ENCODE measurements at regions not wholly inside any gene's neighbourhood (a gene's known extent, or its start where the extent isn't known, plus 50 kb on each side); places are given as distances from the start of the nearest gene placed in this dataset.

DNA sequence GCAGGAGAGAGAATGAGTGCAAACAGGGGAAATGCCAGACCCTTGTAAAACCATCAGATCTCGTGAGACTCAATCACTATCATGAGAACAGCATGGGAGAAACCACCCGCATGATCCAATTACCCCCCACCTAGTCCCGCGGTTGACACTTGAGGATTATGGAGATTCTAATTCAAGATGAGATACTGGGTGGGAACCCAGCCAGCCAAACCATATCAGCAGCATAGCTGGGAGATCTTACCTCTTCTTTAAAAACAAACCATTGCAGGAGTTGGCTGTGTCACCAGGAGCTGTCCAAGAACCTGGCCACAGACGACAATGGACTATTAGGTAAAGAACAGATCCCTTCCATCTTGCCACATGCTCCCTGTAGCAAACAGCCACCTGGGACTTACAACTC lies 422.7 kb downstream of the MATN1 start:
- H3K27me3 Mint-ChIP-seq (ENCODE audit: insufficient read depth) = no peaks in the 10 kb centered on the region
- peaks cover 23% of the 10 kb centered on the region for H3K36me3 ChIP-seq (ENCODE audit: control insufficient read depth, insufficient read depth, low read length)
- H3K4me3 Mint-ChIP-seq = peak overlapping the region; percentile 53
- peaks cover 49% of the 10 kb centered on the region for H3K36me3 Mint-ChIP-seq (ENCODE audit: low read depth)
- H3K27ac Mint-ChIP-seq = peak overlapping the region; percentile 50
- H3K4me1 ChIP-seq (ENCODE audit: control insufficient read depth, insufficient read depth, low read length) = peaks cover 4% of the 10 kb centered on the region
- peak overlapping the region; percentile 25 for H3K4me3 ChIP-seq (ENCODE audit: low read length)
- no peak overlapping the region for H3K27ac ChIP-seq (ENCODE audit: low read depth, low read length)
- H3K9ac ChIP-seq (ENCODE audit: extremely low read depth, low read length, poor library complexity, severe bottlenecking) = no peak overlapping the region
- H3K9me3 ChIP-seq (ENCODE audit: control insufficient read depth, low read length) = peaks cover 68% of the 10 kb centered on the region
- no peaks in the 10 kb centered on the region for H3K27me3 ChIP-seq (ENCODE audit: control insufficient read depth, insufficient read depth, low read length, poor library complexity, severe bottlenecking)
- WGBS, 2 experiments (ENCODE audit: insufficient coverage in 1 of 2, insufficient read length in 1 of 2) = 25 to 42% methylated on average over 3 to 5 of the region's 5 CpGs
- peaks cover 17% of the 10 kb centered on the region for H3K4me1 Mint-ChIP-seq
- peaks cover 55% of the 10 kb centered on the region for H3K9me3 Mint-ChIP-seq
- TF ChIP-seq, protein P1, sequence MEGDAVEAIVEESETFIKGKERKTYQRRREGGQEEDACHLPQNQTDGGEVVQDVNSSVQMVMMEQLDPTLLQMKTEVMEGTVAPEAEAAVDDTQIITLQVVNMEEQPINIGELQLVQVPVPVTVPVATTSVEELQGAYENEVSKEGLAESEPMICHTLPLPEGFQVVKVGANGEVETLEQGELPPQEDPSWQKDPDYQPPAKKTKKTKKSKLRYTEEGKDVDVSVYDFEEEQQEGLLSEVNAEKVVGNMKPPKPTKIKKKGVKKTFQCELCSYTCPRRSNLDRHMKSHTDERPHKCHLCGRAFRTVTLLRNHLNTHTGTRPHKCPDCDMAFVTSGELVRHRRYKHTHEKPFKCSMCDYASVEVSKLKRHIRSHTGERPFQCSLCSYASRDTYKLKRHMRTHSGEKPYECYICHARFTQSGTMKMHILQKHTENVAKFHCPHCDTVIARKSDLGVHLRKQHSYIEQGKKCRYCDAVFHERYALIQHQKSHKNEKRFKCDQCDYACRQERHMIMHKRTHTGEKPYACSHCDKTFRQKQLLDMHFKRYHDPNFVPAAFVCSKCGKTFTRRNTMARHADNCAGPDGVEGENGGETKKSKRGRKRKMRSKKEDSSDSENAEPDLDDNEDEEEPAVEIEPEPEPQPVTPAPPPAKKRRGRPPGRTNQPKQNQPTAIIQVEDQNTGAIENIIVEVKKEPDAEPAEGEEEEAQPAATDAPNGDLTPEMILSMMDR (conservative IDR thresholded peaks at IDR 0.05) = no peak
- peak; percentile 89 for DNase-seq

DNA sequence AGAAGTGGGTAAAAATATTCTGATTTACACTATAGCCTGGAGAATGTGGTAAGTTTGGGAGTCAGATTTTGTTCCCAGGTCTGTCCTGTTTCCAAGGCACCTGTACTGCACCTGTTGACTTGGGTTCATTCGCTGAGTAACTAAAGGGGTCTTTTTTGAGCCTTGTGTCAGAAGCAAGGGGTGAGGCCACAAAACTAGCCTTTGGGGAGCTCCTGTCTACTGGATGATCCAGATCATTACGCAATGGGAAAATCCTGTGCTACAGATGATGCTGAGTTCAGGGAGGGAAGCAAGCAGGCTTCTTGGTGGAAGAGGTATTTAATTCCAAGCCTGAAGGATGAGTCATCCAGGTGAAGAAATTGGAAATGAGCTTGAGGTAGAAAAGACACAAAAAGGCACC lies 424.0 kb downstream of the MATN1 start:
- H3K4me3 Mint-ChIP-seq = no peak overlapping the region

DNA sequence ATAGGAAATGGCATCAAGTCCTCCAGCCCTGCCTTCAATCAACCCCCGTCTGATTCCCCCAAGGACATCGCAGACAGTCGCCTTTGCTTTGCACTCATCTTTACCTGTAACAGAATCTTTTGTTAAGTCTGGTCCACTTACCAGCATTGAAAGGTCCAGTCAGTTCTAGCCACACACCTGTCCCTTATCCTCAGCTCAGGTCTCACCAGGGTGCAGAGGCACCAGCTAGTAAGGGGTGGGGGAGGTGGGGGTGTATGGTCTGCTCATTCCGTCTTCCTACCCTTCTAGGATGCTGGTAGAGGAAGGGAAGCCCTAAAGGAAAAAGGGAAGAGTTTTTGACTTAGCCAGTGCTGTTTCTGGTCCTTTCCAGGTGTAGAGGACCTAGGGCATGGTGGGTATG lies 427.7 kb downstream of the MATN1 start:
- TF ChIP-seq, protein P1 (conservative IDR thresholded peaks at IDR 0.05) = no peak
- H3K36me3 Mint-ChIP-seq (ENCODE audit: low read depth) = peaks cover 33% of the 10 kb centered on the region
- H3K4me1 ChIP-seq (ENCODE audit: control insufficient read depth, insufficient read depth, low read length) = no peaks in the 10 kb centered on the region
- 90 to 95% methylated on average over 2 to 4 of the region's 4 CpGs for WGBS, 2 experiments (ENCODE audit: insufficient coverage in 1 of 2, insufficient read length in 1 of 2)
- H3K27ac Mint-ChIP-seq = no peak overlapping the region
- H3K4me3 ChIP-seq (ENCODE audit: low read length) = peak overlapping the region; percentile 37
- peaks cover 7% of the 10 kb centered on the region for H3K27me3 Mint-ChIP-seq (ENCODE audit: insufficient read depth)
- no peak overlapping the region for H3K9ac ChIP-seq (ENCODE audit: extremely low read depth, low read length, poor library complexity, severe bottlenecking)
- peaks cover 6% of the 10 kb centered on the region for H3K4me1 Mint-ChIP-seq
- H3K27ac ChIP-seq (ENCODE audit: low read depth, low read length) = no peak overlapping the region
- DNase-seq = no peak
- peaks cover 80% of the 10 kb centered on the region for H3K9me3 ChIP-seq (ENCODE audit: control insufficient read depth, low read length)
- H3K36me3 ChIP-seq (ENCODE audit: control insufficient read depth, insufficient read depth, low read length) = no peaks in the 10 kb centered on the region
- no peak overlapping the region for H3K4me3 Mint-ChIP-seq
- no peaks in the 10 kb centered on the region for H3K27me3 ChIP-seq (ENCODE audit: control insufficient read depth, insufficient read depth, low read length, poor library complexity, severe bottlenecking)
- H3K9me3 Mint-ChIP-seq = peaks cover 69% of the 10 kb centered on the region

More for the DNA sequence above, 424.0 kb downstream of the MATN1 start:
- Mint-ChIP-seq H3K9me3 (peaks cover 57% of the 10 kb centered on the region), H3K4me1 (peaks cover 17% of the 10 kb centered on the region), H3K36me3 (ENCODE audit: low read depth) (peaks cover 45% of the 10 kb centered on the region), H3K27me3 (ENCODE audit: insufficient read depth) (peaks cover 4% of the 10 kb centered on the region), H3K27ac (no peak overlapping the region)
- peaks cover 4% of the 10 kb centered on the region for H3K4me1 ChIP-seq (ENCODE audit: control insufficient read depth, insufficient read depth, low read length)
- DNase-seq = no peak
- H3K9ac ChIP-seq (ENCODE audit: extremely low read depth, low read length, poor library complexity, severe bottlenecking) = no peak overlapping the region
- H3K9me3 ChIP-seq (ENCODE audit: control insufficient read depth, low read length) = peaks cover 68% of the 10 kb centered on the region
- no peak overlapping the region for H3K27ac ChIP-seq (ENCODE audit: low read depth, low read length)
- WGBS, 2 experiments (ENCODE audit: insufficient coverage in 1 of 2, insufficient read length in 1 of 2) = 98 to 100% methylated on average over 2 of the region's 2 CpGs
- TF ChIP-seq, protein P1 (conservative IDR thresholded peaks at IDR 0.05) = no peak
- peaks cover 11% of the 10 kb centered on the region for H3K36me3 ChIP-seq (ENCODE audit: control insufficient read depth, insufficient read depth, low read length)
- H3K4me3 ChIP-seq (ENCODE audit: low read length) = peak overlapping the region; percentile 74
- no peaks in the 10 kb centered on the region for H3K27me3 ChIP-seq (ENCODE audit: control insufficient read depth, insufficient read depth, low read length, poor library complexity, severe bottlenecking)

Measured in endodermal cell (in vitro differentiated cells).